Fibroblast of villous mesenchyme (primary cell): ENCODE measurements at regions not wholly inside any gene's neighbourhood (a gene's known extent, or its start where the extent isn't known, plus 50 kb on each side); places are given as distances from the start of the nearest gene placed in this dataset.

Source experiments
- DNase-seq: peaks from one replicate; pipeline ENCODE4 v3.0.0-alpha.2; 2010; ENCODE audit warnings: low read depth
- H3K4me3 ChIP-seq: 2 replicates; pipeline ENCODE4 v1.5.1; 2011; ENCODE audit warnings: low read depth, mild to moderate bottlenecking, low read length
- CTCF ChIP-seq: IDR thresholded peaks from 2 replicates; pipeline ENCODE4 v1.5.1; 2012; ENCODE audit warnings: low read depth, mild to moderate bottlenecking, low read length; ENCODE audit not compliant: insufficient read depth

DNA sequence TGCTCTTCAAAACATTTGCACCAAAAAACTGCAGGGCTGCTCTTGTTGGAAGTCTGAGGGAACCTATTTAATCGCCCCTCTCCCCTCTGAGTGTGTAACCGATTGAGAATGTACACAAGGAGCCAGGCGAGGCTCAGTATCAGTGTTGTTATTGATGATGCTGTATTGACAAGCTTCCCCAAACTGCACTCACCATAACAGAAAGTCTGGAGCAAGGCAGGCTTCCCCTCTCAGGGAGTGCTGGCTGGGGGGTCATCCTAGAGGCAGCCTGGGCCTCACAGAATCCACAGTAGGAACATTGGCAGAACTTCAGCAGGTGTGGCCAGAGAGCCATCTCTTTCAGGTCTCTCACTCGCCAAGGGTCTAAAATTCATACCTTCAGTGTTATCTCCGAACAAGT, 58.1 kb upstream of the TUNAR start:
- TF ChIP-seq CTCF = no peak
- DNase-seq = no peak
- no peak overlapping the region for H3K4me3 ChIP-seq

GRCh38 chr14:95817271-95817670, 59.4 kb upstream of the TUNAR start:
- no peak overlapping the region for H3K4me3 ChIP-seq
- no peak for DNase-seq
- no peak for TF ChIP-seq CTCF

GRCh38 chr14:95816539-95816938, 60.1 kb upstream of the TUNAR start:
- TF ChIP-seq CTCF = no peak
- no peak overlapping the region for H3K4me3 ChIP-seq
- no peak for DNase-seq

DNA sequence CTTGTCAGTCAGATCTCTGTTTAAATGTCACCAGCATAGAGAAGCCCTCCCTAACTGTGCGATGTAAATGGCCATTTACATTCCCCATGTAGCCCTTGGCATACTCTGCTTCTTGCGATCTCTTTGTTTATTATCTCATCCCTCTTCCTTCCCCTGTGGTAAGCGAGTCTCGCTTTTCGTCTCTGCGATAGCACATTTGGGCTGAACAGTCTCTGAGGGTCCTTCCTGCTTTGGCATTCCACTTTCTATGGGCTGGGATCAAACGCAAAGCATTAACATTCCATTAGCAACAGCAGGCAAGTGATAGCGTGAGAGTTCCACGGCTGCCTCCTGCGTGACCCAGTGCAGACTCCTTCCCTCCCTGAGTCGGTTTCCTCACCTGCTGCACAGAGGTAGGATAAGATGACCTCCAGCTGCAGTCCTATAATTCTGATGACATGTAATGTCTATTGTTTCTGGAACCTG, 61.4 kb upstream of the TUNAR start:
- no peak overlapping the region for H3K4me3 ChIP-seq
- TF ChIP-seq CTCF = no peak
- no peak for DNase-seq

DNA sequence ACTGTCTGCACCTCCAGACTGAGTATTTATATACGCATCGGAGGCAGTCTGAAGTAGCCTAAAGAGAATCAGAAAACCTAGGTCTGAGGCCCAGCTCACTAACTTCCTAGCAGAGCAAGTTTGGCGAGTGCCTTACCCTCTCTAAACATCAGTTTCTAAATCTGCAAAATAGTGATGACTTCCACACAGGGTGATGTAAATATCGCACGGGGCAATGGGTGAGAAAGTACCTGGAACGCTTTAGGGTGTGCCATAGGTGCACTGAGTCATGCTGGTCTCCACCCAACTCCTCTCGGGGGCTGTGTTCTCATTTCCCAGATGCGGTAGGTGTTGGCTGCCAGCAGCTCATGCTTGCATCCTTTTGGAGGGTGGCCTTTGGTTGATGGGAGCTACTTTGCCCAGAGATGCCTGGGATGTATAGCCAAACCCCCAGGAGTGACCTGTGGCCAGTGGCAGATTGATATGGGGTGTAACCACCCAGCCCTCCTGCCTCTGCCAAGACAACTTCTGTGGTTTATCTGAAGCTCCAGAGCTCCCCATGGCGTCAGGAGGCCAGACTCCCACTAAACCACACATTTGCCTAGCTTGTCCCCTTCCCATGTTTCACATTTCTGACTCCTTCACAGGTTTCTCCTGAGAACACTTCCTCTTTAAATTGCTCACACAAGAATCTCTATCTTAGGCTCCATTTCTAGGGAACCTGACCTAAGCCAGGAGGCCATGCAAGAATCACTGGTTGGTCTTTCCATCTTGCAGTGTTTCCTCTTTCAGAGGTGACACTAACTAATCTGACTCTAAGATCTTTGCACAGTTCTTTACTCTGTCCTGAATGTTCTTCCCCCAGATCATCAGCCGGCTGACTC, 62.0 kb upstream of the TUNAR start:
- TF ChIP-seq CTCF = no peak
- no peak for DNase-seq
- no peak overlapping the region for H3K4me3 ChIP-seq

DNA sequence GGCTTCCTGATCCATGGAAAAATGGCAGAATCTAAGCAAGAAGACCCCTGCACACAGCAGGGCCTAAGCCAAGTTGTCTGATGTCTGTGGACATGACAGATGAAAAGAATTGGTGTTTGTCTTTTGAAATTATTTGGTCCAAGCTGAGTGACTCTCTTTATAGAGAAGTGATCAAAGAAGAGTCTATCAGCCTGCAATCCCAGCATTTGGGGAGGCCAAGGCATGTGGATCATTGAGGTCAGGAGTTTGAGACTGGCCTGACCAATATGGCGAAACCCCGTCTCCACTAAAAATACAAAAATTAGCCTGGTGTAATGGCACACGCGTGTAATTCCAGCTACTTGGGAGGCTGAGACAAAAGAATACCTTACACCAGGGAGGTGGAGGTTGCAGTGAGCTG, 64.8 kb upstream of the TUNAR start:
- no peak overlapping the region for H3K4me3 ChIP-seq
- DNase-seq = no peak
- TF ChIP-seq CTCF = no peak

DNA sequence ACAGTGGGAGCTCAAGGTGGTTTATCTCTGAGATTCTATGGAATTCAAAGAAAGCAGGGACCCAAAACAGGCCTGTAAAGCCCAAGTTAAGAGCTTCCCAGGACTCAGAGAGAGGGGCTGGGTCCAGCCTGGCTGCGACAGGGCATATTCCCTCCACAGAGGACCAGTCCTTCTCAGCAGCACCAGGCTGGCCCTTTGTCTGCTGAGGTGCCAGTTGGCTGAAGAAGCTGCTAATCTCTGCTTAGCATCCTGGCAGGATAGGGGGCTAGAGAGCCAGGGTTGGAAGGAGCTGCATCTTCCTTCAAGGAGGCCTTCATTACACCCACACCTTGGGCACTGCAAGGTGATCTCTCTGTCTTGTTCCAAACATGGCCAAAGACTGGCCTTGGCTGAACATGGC, 68.3 kb upstream of the TUNAR start:
- DNase-seq = no peak
- H3K4me3 ChIP-seq = no peak overlapping the region
- TF ChIP-seq CTCF = no peak
